Endothelial cell of umbilical vein (primary cell): ENCODE measurements at regions not wholly inside any gene's neighbourhood (a gene's known extent, or its start where the extent isn't known, plus 50 kb on each side); places are given as distances from the start of the nearest gene placed in this dataset.

Experiments
- BruUV-seq: library from RNA; stranded (reverse); fragments of 400-500 nt; replicated peaks from 2 replicates; lab custom pipeline; 2021; lab: Mats Ljungman, UMichigan
- CTCF ChIA-PET: fragments of 300-600, 350-600 bp; sonication (Branson Sonifier 250); formaldehyde crosslinking; loops from one replicate; lab custom pipeline; 2021; ENCODE audit warnings: antibody characterized with exemption, inconsistent platforms; lab: Charles Lee
- POLR2A ChIA-PET: fragments of 300-600, 350-600 bp; sonication (Branson Sonifier 250); formaldehyde crosslinking; loops from one replicate; lab custom pipeline; 2021; ENCODE audit warnings: antibody characterized with exemption, inconsistent platforms; lab: Charles Lee
- DNase-seq: peaks from one replicate; pipeline ENCODE4 v3.0.0-alpha.2; 2011; ENCODE audit warnings: low read depth, low spot score
- FAIRE-seq: peaks from 2 replicates; lab custom pipeline; 2011; peaks lifted over from hg19 to GRCh38; lab: Jason Lieb, UNC
- H2AFZ ChIP-seq: 2 replicates; pipeline ENCODE4 v1.6.0; 2012; ENCODE audit warnings: low read depth, low read length, control low read depth, inconsistent platforms
- H3K27ac ChIP-seq: 2 replicates; pipeline ENCODE4 v1.5.1; 2011; ENCODE audit warnings: low read depth, mild to moderate bottlenecking, control low read depth, low read length, moderate library complexity; ENCODE audit not compliant: insufficient read depth
- H3K27me3 ChIP-seq, 2 experiments: 2 replicates each; pipeline versions ENCODE4 v1.6.0 to v1.6.1; 2011; ENCODE audit warnings: low read length in 2 of 2, mixed read lengths in 1 of 2; ENCODE audit not compliant: control insufficient read depth in 2 of 2, insufficient read depth in 2 of 2
- H3K36me3 ChIP-seq, 2 experiments: 2 replicates in 1 of 2; 3 replicates in 1 of 2; pipeline ENCODE4 v1.5.1; 2011; ENCODE audit warnings: low read length in 2 of 2, mild to moderate bottlenecking in 1 of 2, moderate library complexity in 1 of 2; ENCODE audit not compliant: control insufficient read depth in 2 of 2, insufficient read depth in 2 of 2; ENCODE audit errors: extremely low read depth in 1 of 2
- H3K4me1 ChIP-seq: 3 replicates; pipeline ENCODE4 v1.5.1; 2011; ENCODE audit warnings: mild to moderate bottlenecking, low read length; ENCODE audit not compliant: control insufficient read depth, insufficient read depth; ENCODE audit errors: extremely low read depth
- H3K4me2 ChIP-seq: 2 replicates; pipeline ENCODE4 v1.6.1; 2011; ENCODE audit warnings: low read length, control low read depth, mixed read lengths; ENCODE audit not compliant: insufficient read depth
- H3K4me3 ChIP-seq, 3 experiments: fragments of 200-600 bp in 1 of 3; sonication (generic), shearing (Covaris generic) in 1 of 3; replicated peaks in 1 of 3; 2 replicates each; pipeline ENCODE4 v1.5.1; 2011 to 2016; ENCODE audit warnings: control low read depth in 3 of 3, low read length in 3 of 3, mild to moderate bottlenecking in 2 of 3, inconsistent platforms in 1 of 3, low read depth in 1 of 3, moderate library complexity in 1 of 3; ENCODE audit not compliant: insufficient read depth in 1 of 3
- H3K79me2 ChIP-seq: 2 replicates; pipeline ENCODE4 v1.6.0; 2012; ENCODE audit warnings: low read length, inconsistent platforms; ENCODE audit not compliant: control insufficient read depth, insufficient read depth
- H3K9ac ChIP-seq: replicated peaks from 2 replicates; pipeline ENCODE3; 2011; ENCODE audit warnings: low read length, control low read depth; ENCODE audit not compliant: insufficient read depth; ENCODE audit errors: extremely low read depth
- H3K9me1 ChIP-seq: replicated peaks from 3 replicates; pipeline ENCODE4 v1.6.0; 2011; ENCODE audit warnings: mild to moderate bottlenecking, low read length; ENCODE audit not compliant: control insufficient read depth, insufficient read depth; ENCODE audit errors: extremely low read depth
- H3K9me3 ChIP-seq: replicated peaks from 2 replicates; pipeline ENCODE4 v1.5.1; 2012; ENCODE audit warnings: low read length, inconsistent platforms; ENCODE audit not compliant: control insufficient read depth, insufficient read depth
- H4K20me1 ChIP-seq: replicated peaks from 2 replicates; pipeline ENCODE3; 2011; ENCODE audit warnings: mild to moderate bottlenecking, low read length; ENCODE audit not compliant: control insufficient read depth, insufficient read depth; ENCODE audit errors: extremely low read depth
- EZH2 ChIP-seq: IDR thresholded peaks from 2 replicates; pipeline ENCODE4 v1.6.1; 2012; ENCODE audit warnings: borderline replicate concordance, low read depth, mild to moderate bottlenecking, moderate library complexity, low read length, inconsistent platforms; ENCODE audit not compliant: severe bottlenecking
- FOS ChIP-seq: IDR thresholded peaks from 2 replicates; pipeline ENCODE4 v1.6.1; 2011; ENCODE audit warnings: mild to moderate bottlenecking, low read length, moderate library complexity, borderline replicate concordance; ENCODE audit not compliant: insufficient read depth
- GATA2 ChIP-seq: IDR thresholded peaks from 2 replicates; pipeline ENCODE4 v1.7.0; 2011; ENCODE audit warnings: low read depth, mild to moderate bottlenecking, moderate library complexity, mixed read lengths, low read length; ENCODE audit not compliant: insufficient read length, insufficient read depth
- JUN ChIP-seq: IDR thresholded peaks from 2 replicates; pipeline ENCODE4 v1.6.1; 2011; ENCODE audit warnings: borderline replicate concordance, low read depth; ENCODE audit not compliant: insufficient read length, insufficient read depth
- MYC ChIP-seq: IDR thresholded peaks from one replicate; pipeline ENCODE4 v1.6.1; 2011; ENCODE audit warnings: mild to moderate bottlenecking, low read depth, low read length
- POLR2A ChIP-seq: IDR thresholded peaks from 2 replicates; pipeline ENCODE4 v1.6.1; 2012; ENCODE audit warnings: low read depth, mild to moderate bottlenecking, control low read depth, low read length
- POLR2AphosphoS5 ChIP-seq: IDR thresholded peaks from 2 replicates; pipeline ENCODE4 v1.6.1; 2012; ENCODE audit warnings: low read depth, mild to moderate bottlenecking, control low read depth, low read length, moderate library complexity; ENCODE audit not compliant: insufficient read depth
- dilution Hi-C: fragments of 300-500 bp; cut with MboI; formaldehyde crosslinking; loops from one replicate; pipeline ENCODE4 v1.15.0; 2019; ENCODE audit warnings: low sequenced_read_pairs; ENCODE audit not compliant: extremely low pct_ligation_motif_present
- intact Hi-C: fragments of 100-400 bp; cut with micrococcal nuclease; formaldehyde crosslinking; loops from one replicate; pipeline ENCODE4 v1.10.0; 2022
- TF ChIP-seq, protein P1 (sequence below), 2 donors: IDR thresholded peaks; 1 replicate in 1 of 2; 2 replicates in 1 of 2; pipeline ENCODE4 v1.5.1; 2011; ENCODE audit warnings: low read length in 2 of 2, mild to moderate bottlenecking in 2 of 2, moderate library complexity in 2 of 2, control low read depth in 1 of 2, inconsistent platforms in 1 of 2, low read depth in 1 of 2; ENCODE audit not compliant: insufficient read depth in 1 of 2; ENCODE audit errors: extremely low read depth in 1 of 2
- TF ChIP-seq, protein P2 (sequence below): IDR thresholded peaks from 2 replicates; pipeline ENCODE4 v1.6.1; 2011; ENCODE audit not compliant: insufficient read depth, insufficient read length

DNA sequence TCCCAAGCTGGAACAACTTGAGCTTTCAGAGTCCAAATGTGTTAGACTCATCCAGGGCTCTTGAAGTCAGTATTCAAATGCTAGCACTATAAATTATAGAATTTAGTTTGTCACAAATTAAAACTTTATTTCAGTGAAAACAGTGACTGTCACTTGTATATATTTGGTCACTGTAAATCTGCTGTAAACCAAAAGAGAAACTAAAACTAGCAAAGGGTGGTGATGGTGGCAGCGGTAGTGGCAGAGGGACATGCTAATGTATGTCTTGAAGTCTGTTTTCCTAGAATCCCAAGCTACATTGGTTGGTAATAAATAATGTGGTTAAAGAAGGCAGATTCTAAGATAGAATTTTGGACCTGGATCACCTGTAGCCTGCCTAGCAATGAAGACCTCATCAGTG lies 140.4 kb upstream of the CENPW start:
- no peak for DNase-seq
- intact Hi-C loops (no loop called here), dilution Hi-C loops (no loop called here)
- no peaks in the 10 kb centered on the region for H3K9me1 ChIP-seq
- no peaks in the 10 kb centered on the region for H4K20me1 ChIP-seq
- H3K36me3 ChIP-seq = no peaks in the 10 kb centered on the region
- no peaks in the 10 kb centered on the region for H3K27me3 ChIP-seq
- no peak overlapping the region for H2AFZ ChIP-seq
- H3K9me3 ChIP-seq = no peaks in the 10 kb centered on the region
- no peak overlapping the region for H3K4me3 ChIP-seq
- no peak overlapping the region for H3K27ac ChIP-seq
- no peak for FAIRE-seq
- no peaks in the 10 kb centered on the region for H3K4me1 ChIP-seq
- no TSS peak for BruUV-seq
- POLR2A ChIA-PET = no interaction called here
- CTCF ChIA-PET = interaction anchor here (1.2 kb wide), 1 partner anchor 9 kb away, joined by 3 read pairs; no protein-coding TSS in a partner anchor
- no peaks in the 10 kb centered on the region for H3K79me2 ChIP-seq
- H3K9ac ChIP-seq = no peak overlapping the region
- no peak overlapping the region for H3K4me2 ChIP-seq
- TF ChIP-seq, protein P1, sequence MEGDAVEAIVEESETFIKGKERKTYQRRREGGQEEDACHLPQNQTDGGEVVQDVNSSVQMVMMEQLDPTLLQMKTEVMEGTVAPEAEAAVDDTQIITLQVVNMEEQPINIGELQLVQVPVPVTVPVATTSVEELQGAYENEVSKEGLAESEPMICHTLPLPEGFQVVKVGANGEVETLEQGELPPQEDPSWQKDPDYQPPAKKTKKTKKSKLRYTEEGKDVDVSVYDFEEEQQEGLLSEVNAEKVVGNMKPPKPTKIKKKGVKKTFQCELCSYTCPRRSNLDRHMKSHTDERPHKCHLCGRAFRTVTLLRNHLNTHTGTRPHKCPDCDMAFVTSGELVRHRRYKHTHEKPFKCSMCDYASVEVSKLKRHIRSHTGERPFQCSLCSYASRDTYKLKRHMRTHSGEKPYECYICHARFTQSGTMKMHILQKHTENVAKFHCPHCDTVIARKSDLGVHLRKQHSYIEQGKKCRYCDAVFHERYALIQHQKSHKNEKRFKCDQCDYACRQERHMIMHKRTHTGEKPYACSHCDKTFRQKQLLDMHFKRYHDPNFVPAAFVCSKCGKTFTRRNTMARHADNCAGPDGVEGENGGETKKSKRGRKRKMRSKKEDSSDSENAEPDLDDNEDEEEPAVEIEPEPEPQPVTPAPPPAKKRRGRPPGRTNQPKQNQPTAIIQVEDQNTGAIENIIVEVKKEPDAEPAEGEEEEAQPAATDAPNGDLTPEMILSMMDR (IDR thresholded peaks at IDR 0.05; ENCODE audit: extremely low read depth in 1 of 2, insufficient read depth in 1 of 2, low read depth in 1 of 2, low read length in 2 of 2) = no peak
- TF ChIP-seq FOS (no peak), POLR2AphosphoS5 (no peak), JUN (no peak), MYC (no peak), EZH2 (no peak), POLR2A (no peak), GATA2 (no peak)
- TF ChIP-seq, protein P2, sequence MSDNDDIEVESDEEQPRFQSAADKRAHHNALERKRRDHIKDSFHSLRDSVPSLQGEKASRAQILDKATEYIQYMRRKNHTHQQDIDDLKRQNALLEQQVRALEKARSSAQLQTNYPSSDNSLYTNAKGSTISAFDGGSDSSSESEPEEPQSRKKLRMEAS = no peak
